Tongue (tissue), 1 donor: ENCODE measurements at regions not wholly inside any gene's neighbourhood (a gene's known extent, or its start where the extent isn't known, plus 50 kb on each side); places are given as distances from the start of the nearest gene placed in this dataset.
A peak's percentile ranks its signal among the peaks of the same experiment; 100 is the strongest.
"Not testable (repeated sequence)": the region's sequence is repeated elsewhere in the genome, so short reads cannot be mapped to it uniquely, and the experiment has no call there.

Experiments used
- DNase-seq: peaks from one replicate; pipeline ENCODE4 v3.0.0-alpha.2; 2015

- not testable (repeated sequence) for DNase-seq
Measured at GRCh38 chr6:74378437-74378836, 682.4 kb downstream of the CD109 start.

GRCh38 chr6:74369556-74369993, 673.6 kb downstream of the CD109 start:
- no peak for DNase-seq

- DNase-seq: no peak
Measured at GRCh38 chr6:74368746-74369145, 672.7 kb downstream of the CD109 start.

- no peak for DNase-seq
Measured at GRCh38 chr6:74366634-74367033, 670.6 kb downstream of the CD109 start.

GRCh38 chr6:74362391-74362790, 666.4 kb downstream of the CD109 start:
- no peak for DNase-seq

- no peak for DNase-seq
Measured at GRCh38 chr6:74357321-74357720, 661.3 kb downstream of the CD109 start.

- DNase-seq: no peak
Measured at GRCh38 chr6:74356391-74356790, 660.4 kb downstream of the CD109 start.

GRCh38 chr6:74346936-74347535, 651.0 kb downstream of the CD109 start:
- DNase-seq: peak; percentile 74

GRCh38 chr6:74343804-74344203, 647.8 kb downstream of the CD109 start:
- no peak for DNase-seq

- DNase-seq: not testable (repeated sequence)
Measured at GRCh38 chr6:74343321-74343720, 647.3 kb downstream of the CD109 start.

- no peak for DNase-seq
Measured at GRCh38 chr6:74334722-74335121, 638.7 kb downstream of the CD109 start.

- no peak for DNase-seq
Measured at GRCh38 chr6:74333406-74333805, 637.4 kb downstream of the CD109 start.

GRCh38 chr6:74320715-74321114, 624.7 kb downstream of the CD109 start:
- DNase-seq: no peak

- DNase-seq: no peak
Measured at GRCh38 chr6:74320074-74320473, 624.1 kb downstream of the CD109 start.

GRCh38 chr6:74319292-74319691, 623.3 kb downstream of the CD109 start:
- DNase-seq: no peak

- DNase-seq: no peak
Measured at GRCh38 chr6:74318738-74319137, 622.7 kb downstream of the CD109 start.

GRCh38 chr6:74312081-74312480, 616.1 kb downstream of the CD109 start:
- DNase-seq: peak; percentile 4

GRCh38 chr6:74311431-74311830, 615.4 kb downstream of the CD109 start:
- DNase-seq: no peak

GRCh38 chr6:74289884-74290283, 593.9 kb downstream of the CD109 start:
- DNase-seq: peak; percentile 63

GRCh38 chr6:74287932-74288331, 591.9 kb downstream of the CD109 start:
- DNase-seq: no peak

GRCh38 chr6:74287441-74287840, 591.4 kb downstream of the CD109 start:
- no peak for DNase-seq

GRCh38 chr6:74284284-74284683, 588.3 kb downstream of the CD109 start:
- DNase-seq: peak; percentile 22

GRCh38 chr6:74283532-74283931, 587.5 kb downstream of the CD109 start:
- DNase-seq: peak; percentile 22

- no peak for DNase-seq
Measured at GRCh38 chr6:74282143-74282689, 586.2 kb downstream of the CD109 start.
